Osteoblast (primary cell): ENCODE measurements at regions not wholly inside any gene's neighbourhood (a gene's known extent, or its start where the extent isn't known, plus 50 kb on each side); places are given as distances from the start of the nearest gene placed in this dataset.

Experiments
- DNase-seq: peaks from one replicate; pipeline ENCODE4 v3.0.0; 2011; ENCODE audit warnings: low spot score, mixed read lengths; ENCODE audit not compliant: insufficient read length; ENCODE audit errors: missing footprints
- H2AFZ ChIP-seq: 2 replicates; pipeline ENCODE4 v1.6.0; 2011; ENCODE audit warnings: mild to moderate bottlenecking, low read length
- H3K27ac ChIP-seq: 2 replicates; pipeline ENCODE4 v1.5.1; 2011; ENCODE audit warnings: mild to moderate bottlenecking, low read depth, low read length, moderate library complexity
- H3K27me3 ChIP-seq: 2 replicates; pipeline ENCODE4 v1.6.0; 2012; ENCODE audit warnings: mild to moderate bottlenecking, control low read depth, inconsistent platforms, low read length, moderate library complexity; ENCODE audit not compliant: insufficient read depth
- H3K36me3 ChIP-seq: 2 replicates; pipeline ENCODE4 v1.5.1; 2011; ENCODE audit warnings: mild to moderate bottlenecking, low read length, control low read depth, moderate library complexity; ENCODE audit not compliant: insufficient read depth
- H3K4me1 ChIP-seq: 2 replicates; pipeline ENCODE4 v1.5.1; 2011; ENCODE audit warnings: mild to moderate bottlenecking, low read length, control low read depth, moderate library complexity; ENCODE audit not compliant: insufficient read depth
- H3K4me2 ChIP-seq: 2 replicates; pipeline ENCODE4 v1.6.0; 2011; ENCODE audit warnings: mild to moderate bottlenecking, low read length; ENCODE audit not compliant: insufficient read depth
- H3K4me3 ChIP-seq: fragments of 200-600 bp; sonication (generic); 3 replicates; pipeline ENCODE4 v1.5.1; 2012; ENCODE audit warnings: mild to moderate bottlenecking, low read length, inconsistent platforms; ENCODE audit not compliant: insufficient read depth
- H3K79me2 ChIP-seq: 2 replicates; pipeline ENCODE4 v1.6.0; 2012; ENCODE audit warnings: mild to moderate bottlenecking, low read length, control low read depth, inconsistent platforms; ENCODE audit not compliant: insufficient read depth
- H3K9me3 ChIP-seq: 2 replicates; pipeline ENCODE4 v1.5.1; 2011; ENCODE audit warnings: low read depth, low read length, control low read depth
- H4K20me1 ChIP-seq: 2 replicates; pipeline ENCODE4 v1.6.0; 2012; ENCODE audit warnings: mild to moderate bottlenecking, low read length, control low read depth; ENCODE audit not compliant: insufficient read depth
- TF ChIP-seq, protein P1 (sequence below): IDR thresholded peaks from 2 replicates; pipeline ENCODE4 v1.5.1; 2011; ENCODE audit warnings: mild to moderate bottlenecking, low read depth, low read length, moderate library complexity; ENCODE audit errors: extremely low read depth

DNA sequence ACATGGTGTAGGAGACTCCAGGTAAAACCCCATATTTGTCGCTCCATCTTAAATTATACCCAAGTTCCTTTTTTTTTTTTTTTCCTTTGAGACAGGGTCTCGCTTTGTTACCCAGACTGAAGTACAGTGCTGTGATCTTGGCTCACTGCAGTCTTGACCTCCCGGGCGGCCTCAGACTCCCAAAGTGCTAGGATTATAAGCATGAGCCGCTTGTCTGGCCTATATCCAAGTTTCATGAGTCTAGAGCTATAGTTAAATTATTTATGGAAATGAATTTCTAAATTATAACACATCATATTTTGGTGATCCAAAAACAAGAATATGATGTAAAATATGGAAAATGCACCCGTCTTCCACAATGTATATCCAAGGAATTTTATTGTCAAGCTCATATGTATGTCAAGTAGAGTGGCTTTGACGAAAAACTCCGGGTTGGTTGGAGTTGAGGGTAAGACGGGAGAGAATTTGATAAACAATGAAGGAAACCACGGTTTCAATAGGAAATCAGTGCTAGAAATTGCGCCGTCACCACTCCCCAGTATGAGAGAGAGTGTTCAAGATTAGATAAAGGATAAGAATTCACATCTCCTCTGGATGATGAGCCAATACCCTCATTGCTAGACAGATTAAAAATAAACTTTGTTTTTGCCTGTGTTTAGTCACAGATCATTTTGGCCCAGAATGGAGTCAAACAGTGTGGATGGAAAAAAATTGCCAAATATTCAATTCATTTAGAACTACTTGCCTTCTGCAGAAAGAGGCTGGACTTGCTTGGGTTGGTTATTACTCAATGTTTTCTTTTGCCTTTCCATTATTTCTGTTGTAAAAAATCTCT lies 209.2 kb upstream of the NR2F2 start:
- Histone ChIP-seq H3K4me1 (peaks cover 7% of the 10 kb centered on the region), H2AFZ (no peak overlapping the region), H4K20me1 (no peaks in the 10 kb centered on the region), H3K9me3 (no peaks in the 10 kb centered on the region), H3K4me2 (peak overlapping the region; percentile 30), H3K4me3 (no peak overlapping the region), H3K36me3 (no peaks in the 10 kb centered on the region), H3K27me3 (no peaks in the 10 kb centered on the region), H3K27ac (peak overlapping the region; percentile 23), H3K79me2 (no peaks in the 10 kb centered on the region)
- TF ChIP-seq, protein P1, sequence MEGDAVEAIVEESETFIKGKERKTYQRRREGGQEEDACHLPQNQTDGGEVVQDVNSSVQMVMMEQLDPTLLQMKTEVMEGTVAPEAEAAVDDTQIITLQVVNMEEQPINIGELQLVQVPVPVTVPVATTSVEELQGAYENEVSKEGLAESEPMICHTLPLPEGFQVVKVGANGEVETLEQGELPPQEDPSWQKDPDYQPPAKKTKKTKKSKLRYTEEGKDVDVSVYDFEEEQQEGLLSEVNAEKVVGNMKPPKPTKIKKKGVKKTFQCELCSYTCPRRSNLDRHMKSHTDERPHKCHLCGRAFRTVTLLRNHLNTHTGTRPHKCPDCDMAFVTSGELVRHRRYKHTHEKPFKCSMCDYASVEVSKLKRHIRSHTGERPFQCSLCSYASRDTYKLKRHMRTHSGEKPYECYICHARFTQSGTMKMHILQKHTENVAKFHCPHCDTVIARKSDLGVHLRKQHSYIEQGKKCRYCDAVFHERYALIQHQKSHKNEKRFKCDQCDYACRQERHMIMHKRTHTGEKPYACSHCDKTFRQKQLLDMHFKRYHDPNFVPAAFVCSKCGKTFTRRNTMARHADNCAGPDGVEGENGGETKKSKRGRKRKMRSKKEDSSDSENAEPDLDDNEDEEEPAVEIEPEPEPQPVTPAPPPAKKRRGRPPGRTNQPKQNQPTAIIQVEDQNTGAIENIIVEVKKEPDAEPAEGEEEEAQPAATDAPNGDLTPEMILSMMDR = no peak
- DNase-seq = no peak

DNA sequence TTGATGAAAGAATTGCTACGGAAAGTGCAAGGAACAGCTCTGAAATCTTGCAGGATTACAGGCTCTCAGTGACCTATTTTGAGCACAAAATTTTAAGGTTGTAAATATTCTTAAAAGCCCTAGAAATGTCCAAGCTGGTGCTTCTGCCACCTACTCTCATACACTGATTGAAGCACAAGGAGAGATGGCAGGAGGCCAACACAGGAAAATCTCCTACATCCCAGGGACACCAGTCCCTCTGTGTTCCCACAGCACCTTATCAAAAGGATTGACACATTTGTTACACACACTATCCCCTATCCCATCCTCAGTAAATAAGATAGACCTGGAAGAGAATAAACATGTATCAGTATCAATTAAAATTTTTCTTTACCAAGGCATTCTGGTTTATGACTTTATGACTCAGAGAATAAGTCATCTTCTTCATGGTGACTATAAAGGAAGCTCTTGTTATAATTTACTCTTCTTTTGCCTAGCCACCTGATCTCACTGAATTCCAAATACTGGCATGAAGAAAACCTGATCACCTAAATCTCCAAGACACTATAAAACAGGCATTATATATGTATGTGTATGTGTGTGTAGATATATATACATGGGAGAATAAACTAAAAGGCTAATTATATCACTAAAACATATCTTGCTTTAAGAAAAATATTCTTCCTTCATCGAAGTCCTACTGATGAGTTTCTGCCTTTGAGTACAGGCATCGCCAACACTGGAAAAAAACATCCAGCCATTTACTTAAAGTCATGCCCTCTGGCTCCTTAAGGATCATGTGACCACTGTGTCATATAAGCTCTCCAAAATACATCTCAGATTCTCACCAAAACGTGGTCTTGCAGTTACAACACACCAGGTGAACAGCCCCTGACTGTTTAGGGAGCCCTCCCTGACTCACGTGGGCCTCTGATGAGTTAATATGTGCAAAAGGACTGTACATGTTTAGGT lies 208.1 kb upstream of the NR2F2 start:
- Histone ChIP-seq H3K79me2 (no peaks in the 10 kb centered on the region), H3K4me3 (no peak overlapping the region), H3K4me2 (peak overlapping the region; percentile 30), H2AFZ (no peak overlapping the region), H3K36me3 (no peaks in the 10 kb centered on the region), H3K27me3 (no peaks in the 10 kb centered on the region), H4K20me1 (no peaks in the 10 kb centered on the region), H3K4me1 (peaks cover 7% of the 10 kb centered on the region), H3K9me3 (no peaks in the 10 kb centered on the region), H3K27ac (no peak overlapping the region)
- TF ChIP-seq, protein P1 = no peak
- no peak for DNase-seq

DNA sequence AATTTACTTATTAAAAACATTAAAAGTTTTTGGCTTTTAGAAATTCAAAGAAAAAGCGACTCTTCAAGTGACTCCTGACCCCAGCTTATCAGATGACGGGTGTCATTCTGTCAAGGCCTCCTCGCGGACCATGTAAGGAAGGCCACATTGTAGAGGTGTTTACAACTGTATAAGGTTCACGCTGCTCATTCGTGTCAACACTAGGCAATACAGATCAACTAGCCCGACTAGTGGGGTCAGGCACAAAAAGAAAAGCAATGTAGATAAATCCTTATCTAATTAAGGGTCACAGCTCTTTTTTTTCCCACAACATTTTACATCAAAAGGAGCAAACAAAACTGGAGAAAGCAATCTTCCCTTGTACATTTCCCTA lies 207.5 kb upstream of the NR2F2 start:
- DNase-seq = no peak
- H2AFZ ChIP-seq = no peak overlapping the region
- H3K36me3 ChIP-seq = no peaks in the 10 kb centered on the region
- H3K4me2 ChIP-seq = no peak overlapping the region
- no peaks in the 10 kb centered on the region for H3K9me3 ChIP-seq
- no peaks in the 10 kb centered on the region for H3K79me2 ChIP-seq
- H3K4me3 ChIP-seq = no peak overlapping the region
- TF ChIP-seq, protein P1 = no peak
- peaks cover 7% of the 10 kb centered on the region for H3K4me1 ChIP-seq
- no peak overlapping the region for H3K27ac ChIP-seq
- no peaks in the 10 kb centered on the region for H4K20me1 ChIP-seq
- H3K27me3 ChIP-seq = no peaks in the 10 kb centered on the region
